ENCODE measurements at regions not wholly inside any gene's neighbourhood (a gene's known extent, or its start where the extent isn't known, plus 50 kb on each side); places are given as distances from the start of the nearest gene placed in this dataset.

DNA sequence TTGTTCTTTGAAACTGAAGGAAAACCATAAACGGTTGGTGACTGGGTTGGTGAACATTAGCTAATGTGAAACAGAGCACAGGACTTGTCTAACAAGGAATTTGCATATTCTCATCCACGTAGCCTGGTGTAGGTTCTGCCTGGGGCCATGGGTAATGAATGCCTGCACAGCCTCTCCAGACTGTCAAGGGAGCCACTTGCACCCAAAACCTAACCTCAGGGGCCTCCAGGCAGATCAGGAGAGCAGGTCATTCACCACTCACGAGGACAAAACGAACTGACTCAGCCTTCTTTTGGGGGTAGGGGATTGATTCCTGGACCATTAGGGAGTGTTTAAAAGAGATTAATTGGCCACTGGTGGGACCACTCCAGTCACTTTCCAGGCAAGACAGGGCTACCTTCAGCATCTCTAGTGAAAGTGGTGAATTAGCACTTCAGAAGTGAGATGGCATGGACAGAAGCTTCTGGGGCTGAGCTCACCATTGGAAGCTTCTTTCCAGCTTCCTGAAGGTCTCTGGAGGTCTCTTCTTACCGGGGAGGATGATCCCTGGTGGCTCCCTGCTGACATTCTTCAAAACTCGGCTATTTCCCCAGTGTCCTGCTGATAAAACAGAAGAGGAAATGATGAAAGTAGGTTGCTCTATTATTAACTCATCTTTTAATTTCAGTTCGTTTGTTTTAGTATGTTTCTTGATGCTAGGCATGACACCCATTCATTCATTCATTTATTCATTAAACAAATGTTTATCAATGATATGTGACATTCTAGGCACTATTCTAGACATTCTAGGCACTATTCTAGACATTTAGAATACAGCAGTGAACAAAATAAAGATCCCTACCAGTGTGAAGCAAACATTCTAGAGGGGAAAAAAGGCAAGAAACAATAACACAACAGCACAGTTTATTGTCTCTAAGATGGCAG, 104.5 kb upstream of the LNX1 start:
- TF ChIP-seq, protein P1, sequence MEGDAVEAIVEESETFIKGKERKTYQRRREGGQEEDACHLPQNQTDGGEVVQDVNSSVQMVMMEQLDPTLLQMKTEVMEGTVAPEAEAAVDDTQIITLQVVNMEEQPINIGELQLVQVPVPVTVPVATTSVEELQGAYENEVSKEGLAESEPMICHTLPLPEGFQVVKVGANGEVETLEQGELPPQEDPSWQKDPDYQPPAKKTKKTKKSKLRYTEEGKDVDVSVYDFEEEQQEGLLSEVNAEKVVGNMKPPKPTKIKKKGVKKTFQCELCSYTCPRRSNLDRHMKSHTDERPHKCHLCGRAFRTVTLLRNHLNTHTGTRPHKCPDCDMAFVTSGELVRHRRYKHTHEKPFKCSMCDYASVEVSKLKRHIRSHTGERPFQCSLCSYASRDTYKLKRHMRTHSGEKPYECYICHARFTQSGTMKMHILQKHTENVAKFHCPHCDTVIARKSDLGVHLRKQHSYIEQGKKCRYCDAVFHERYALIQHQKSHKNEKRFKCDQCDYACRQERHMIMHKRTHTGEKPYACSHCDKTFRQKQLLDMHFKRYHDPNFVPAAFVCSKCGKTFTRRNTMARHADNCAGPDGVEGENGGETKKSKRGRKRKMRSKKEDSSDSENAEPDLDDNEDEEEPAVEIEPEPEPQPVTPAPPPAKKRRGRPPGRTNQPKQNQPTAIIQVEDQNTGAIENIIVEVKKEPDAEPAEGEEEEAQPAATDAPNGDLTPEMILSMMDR (IDR thresholded peaks at IDR 0.05; ENCODE audit: insufficient read depth, low read depth, low read length, missing control alignments): no peak
- DNase-seq (ENCODE audit: low read depth): no peak
- H3K4me3 ChIP-seq (ENCODE audit: low read length): no peak overlapping the region

GRCh38 chr4:53694666-53695065, 103.4 kb upstream of the LNX1 start:
- TF ChIP-seq, protein P1 (IDR thresholded peaks at IDR 0.05; ENCODE audit: insufficient read depth, low read depth, low read length, missing control alignments): no peak
- no peak for DNase-seq (ENCODE audit: low read depth)

GRCh38 chr4:53693909-53694308, 102.6 kb upstream of the LNX1 start:
- TF ChIP-seq, protein P1 (IDR thresholded peaks at IDR 0.05; ENCODE audit: insufficient read depth, low read depth, low read length, missing control alignments): no peak

More at GRCh38 chr4:53694666-53695065, 103.4 kb upstream of the LNX1 start:
- H3K4me3 ChIP-seq (ENCODE audit: low read length): no peak overlapping the region

GRCh38 chr4:53693408-53693807, 102.1 kb upstream of the LNX1 start:
- TF ChIP-seq, protein P1 (IDR thresholded peaks at IDR 0.05; ENCODE audit: insufficient read depth, low read depth, low read length, missing control alignments): no peak
- no peak overlapping the region for H3K4me3 ChIP-seq (ENCODE audit: low read length)
- no peak for DNase-seq (ENCODE audit: low read depth)

More at GRCh38 chr4:53693909-53694308, 102.6 kb upstream of the LNX1 start:
- H3K4me3 ChIP-seq (ENCODE audit: low read length): no peak overlapping the region
- no peak for DNase-seq (ENCODE audit: low read depth)

- no peak overlapping the region for H3K4me3 ChIP-seq (ENCODE audit: low read length)
- TF ChIP-seq, protein P1 (IDR thresholded peaks at IDR 0.05; ENCODE audit: insufficient read depth, low read depth, low read length, missing control alignments): no peak
- DNase-seq (ENCODE audit: low read depth): peak; percentile 62
Measured at GRCh38 chr4:53688186-53688790, 97.0 kb upstream of the LNX1 start.

- TF ChIP-seq, protein P1 (IDR thresholded peaks at IDR 0.05; ENCODE audit: insufficient read depth, low read depth, low read length, missing control alignments): no peak
- no peak overlapping the region for H3K4me3 ChIP-seq (ENCODE audit: low read length)
- DNase-seq (ENCODE audit: low read depth): no peak
Measured at GRCh38 chr4:53686521-53686920, 95.2 kb upstream of the LNX1 start.
